ENCODE measurements at regions not wholly inside any gene's neighbourhood (a gene's known extent, or its start where the extent isn't known, plus 50 kb on each side); places are given as distances from the start of the nearest gene placed in this dataset.

GRCh38 chr10:59102394-59102793 is 74.0 kb upstream of the PHYHIPL start:
- TF ChIP-seq CTCF (IDR thresholded peaks at IDR 0.05) (no peak), POLR2A (IDR thresholded peaks at IDR 0.05) (no peak)
